Dermis blood vessel endothelial cell (primary cell): ENCODE measurements at regions not wholly inside any gene's neighbourhood (a gene's known extent, or its start where the extent isn't known, plus 50 kb on each side); places are given as distances from the start of the nearest gene placed in this dataset.
"Not testable (repeated sequence)": the region's sequence is repeated elsewhere in the genome, so short reads cannot be mapped to it uniquely, and the experiment has no call there.

Experiments used
- DNase-seq: peaks from one replicate; pipeline ENCODE4 v3.0.0; 2010

DNA sequence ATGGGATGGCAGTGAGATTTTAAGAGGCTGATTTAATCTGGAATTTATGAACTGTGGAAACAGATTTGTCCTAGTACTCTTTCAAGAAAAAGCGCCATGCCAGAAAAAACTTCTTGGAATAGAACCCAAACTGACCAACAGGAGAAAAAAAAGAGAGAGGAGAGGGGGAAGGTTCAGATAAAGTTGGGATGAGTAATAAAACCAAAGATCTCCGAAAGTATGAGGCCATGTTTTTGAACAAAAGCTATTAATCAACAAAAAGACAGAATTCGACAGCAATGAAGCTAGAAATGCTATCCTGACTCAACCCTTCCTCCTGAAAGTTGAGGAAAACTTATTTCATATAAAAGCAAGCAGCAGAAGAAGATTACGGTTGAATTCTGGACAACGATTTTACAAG lies 135.5 kb downstream of the CEMIP2 start:
- no peak for DNase-seq

- DNase-seq: peak; percentile 78
Measured at GRCh38 chr9:71630377-71630995, 137.8 kb downstream of the CEMIP2 start.

DNA sequence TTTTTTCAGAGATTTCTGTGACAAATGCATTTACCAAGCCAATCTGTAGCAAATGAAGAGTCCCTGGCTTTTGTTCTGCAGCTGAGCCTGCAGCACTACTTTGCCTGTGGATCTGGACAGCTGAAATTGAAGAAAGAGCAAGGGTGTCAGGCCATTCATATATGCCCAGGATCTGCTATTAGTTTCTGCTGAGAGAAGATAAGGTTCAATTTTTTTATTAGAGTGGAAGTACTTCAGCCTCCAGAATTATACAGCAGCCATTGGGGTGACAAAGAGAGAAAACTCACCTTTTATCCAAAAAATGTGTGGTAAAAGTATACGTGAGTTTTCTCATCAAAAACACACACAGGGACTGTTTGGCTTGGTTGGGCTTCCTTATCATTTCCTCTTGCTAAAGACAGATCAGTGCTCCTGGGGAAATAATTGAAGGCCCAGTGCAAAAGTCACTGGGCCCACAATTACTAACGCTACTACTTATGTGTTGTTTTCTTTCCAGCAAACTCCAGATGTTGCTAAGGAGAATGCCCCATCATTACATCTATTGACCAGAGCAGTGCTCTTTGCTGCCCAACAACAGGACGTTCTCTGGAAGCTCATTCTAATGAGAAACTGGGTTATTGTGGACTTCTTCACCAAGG lies 138.6 kb downstream of the CEMIP2 start:
- peak; percentile 37 for DNase-seq

- DNase-seq: peak; percentile 11
Measured at GRCh38 chr9:71628247-71628646, 140.1 kb downstream of the CEMIP2 start.

- DNase-seq: no peak
Measured at GRCh38 chr9:71627537-71627936, 140.8 kb downstream of the CEMIP2 start.

GRCh38 chr9:71626395-71626794 lies 141.9 kb downstream of the CEMIP2 start:
- DNase-seq: no peak

DNA sequence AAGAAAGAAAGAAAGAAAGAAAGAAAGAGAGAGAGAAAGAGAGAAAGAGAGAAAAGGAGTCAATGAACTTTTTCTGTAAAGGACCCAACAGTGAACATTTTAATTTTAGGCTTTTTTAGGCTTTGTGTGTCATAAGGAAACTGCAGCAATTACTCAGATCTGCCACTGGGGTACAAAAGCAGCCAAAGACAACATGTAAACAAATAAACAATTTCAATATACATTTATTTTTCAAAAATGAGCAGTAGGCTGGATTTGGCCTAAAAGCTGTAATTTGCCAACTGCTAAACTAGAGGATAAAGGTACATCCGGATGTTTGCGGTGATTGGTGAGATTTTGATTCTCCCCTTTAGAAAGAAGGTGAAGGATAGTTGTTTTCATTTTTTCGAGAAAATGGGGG lies 143.6 kb downstream of the CEMIP2 start:
- DNase-seq: no peak

- DNase-seq: no peak
Measured at GRCh38 chr9:71620746-71621145, 147.6 kb downstream of the CEMIP2 start.

- DNase-seq: no peak
Measured at GRCh38 chr9:71620331-71620730, 148.0 kb downstream of the CEMIP2 start.

DNA sequence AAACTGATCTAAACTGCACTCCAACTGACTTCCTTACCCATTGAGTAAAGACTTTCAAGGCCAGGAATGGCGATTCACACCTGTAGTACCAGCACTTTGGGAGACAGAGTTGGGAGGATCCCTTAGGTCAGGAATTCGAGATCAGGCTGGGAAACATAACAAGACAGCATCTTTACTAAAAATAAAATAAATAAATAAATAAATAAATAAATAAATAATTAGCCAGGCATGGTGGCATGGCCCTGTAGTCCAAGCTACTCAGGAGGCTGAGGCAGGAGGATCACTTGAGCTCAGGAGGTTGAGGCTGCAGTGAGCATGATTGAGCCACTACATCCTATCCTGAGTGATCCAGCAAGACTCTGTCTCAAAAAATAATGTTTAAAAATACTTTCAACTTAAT lies 148.4 kb downstream of the CEMIP2 start:
- DNase-seq: no peak

- no peak for DNase-seq
Measured at GRCh38 chr9:71614409-71615010, 153.8 kb downstream of the CEMIP2 start.

GRCh38 chr9:71612889-71613288 lies 155.4 kb downstream of the CEMIP2 start:
- DNase-seq: no peak

- DNase-seq: no peak
Measured at GRCh38 chr9:71609448-71609830, 158.9 kb downstream of the CEMIP2 start.

DNA sequence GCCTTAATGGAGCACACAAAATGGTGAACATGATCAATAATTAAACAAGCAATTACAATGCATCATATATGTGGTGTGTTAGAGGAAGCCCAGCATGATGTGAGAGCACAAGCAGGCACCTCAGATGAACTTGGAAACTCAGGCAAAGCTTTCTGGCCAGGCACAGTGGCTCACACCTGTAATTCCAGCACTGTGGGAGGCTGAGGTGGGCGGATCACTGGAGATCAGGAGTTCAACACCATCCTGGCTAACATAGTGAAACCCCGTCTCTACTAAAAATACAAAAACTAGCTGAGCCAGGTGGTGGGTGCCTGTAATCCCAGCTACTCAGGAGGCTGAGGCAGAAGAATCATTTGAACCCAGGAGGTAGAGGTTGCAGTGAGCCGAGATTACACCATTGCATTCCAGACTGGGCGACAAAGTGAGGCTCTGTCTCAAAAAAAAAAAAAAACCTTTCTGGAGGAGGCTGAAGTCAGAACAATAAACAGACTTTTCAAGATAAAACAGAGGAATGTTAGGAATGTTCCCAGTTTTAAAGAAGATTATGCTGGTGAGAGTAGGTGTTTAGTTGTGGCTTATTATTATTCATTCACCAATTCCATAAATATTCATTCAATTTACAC lies 159.4 kb downstream of the CEMIP2 start:
- peak; percentile 24 for DNase-seq

- no peak for DNase-seq
Measured at GRCh38 chr9:71608021-71608420, 160.3 kb downstream of the CEMIP2 start.

DNA sequence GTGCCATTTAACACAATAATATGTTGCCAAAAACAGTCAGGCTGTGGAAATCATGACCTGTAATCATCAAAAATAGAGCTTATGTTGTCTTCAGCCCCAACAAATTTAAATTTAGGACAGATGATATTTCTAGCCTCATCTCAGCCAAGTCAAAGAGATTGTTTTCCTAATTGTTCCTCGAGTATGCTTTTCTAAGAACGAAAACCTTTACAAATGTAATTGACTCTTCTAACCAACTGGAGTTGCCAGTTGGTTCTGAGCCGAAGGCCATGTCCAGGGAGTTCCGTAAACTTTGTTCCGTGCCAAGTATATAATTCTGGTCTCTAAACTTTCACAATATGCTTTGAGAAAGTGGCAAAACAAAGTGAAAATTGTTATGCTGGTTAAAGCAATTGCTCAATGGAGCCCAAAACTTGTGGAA lies 160.8 kb downstream of the CEMIP2 start:
- DNase-seq: no peak

- peak; percentile 80 for DNase-seq
Measured at GRCh38 chr9:71604197-71605063, 163.9 kb downstream of the CEMIP2 start.

DNA sequence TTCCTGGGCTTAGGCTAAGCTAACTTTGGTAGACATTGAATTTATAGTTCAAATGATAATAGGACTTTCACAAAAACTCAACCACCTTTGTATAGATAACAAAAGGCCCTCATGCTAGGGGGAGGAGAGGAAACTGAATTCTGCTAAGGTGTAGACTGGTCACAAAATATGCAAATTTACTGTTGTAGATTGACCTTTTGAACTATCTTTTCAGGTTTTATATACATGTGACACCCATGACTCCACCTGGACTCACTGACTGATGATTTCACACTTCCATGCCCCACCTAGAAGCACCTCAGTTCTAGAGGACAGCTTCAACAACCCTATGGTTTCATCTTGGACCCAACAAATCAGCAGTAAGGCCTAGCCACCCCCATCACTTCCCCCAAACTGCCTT lies 165.7 kb downstream of the CEMIP2 start:
- DNase-seq: no peak

GRCh38 chr9:71595762-71596161 lies 172.6 kb downstream of the CEMIP2 start:
- not testable (repeated sequence) for DNase-seq

DNA sequence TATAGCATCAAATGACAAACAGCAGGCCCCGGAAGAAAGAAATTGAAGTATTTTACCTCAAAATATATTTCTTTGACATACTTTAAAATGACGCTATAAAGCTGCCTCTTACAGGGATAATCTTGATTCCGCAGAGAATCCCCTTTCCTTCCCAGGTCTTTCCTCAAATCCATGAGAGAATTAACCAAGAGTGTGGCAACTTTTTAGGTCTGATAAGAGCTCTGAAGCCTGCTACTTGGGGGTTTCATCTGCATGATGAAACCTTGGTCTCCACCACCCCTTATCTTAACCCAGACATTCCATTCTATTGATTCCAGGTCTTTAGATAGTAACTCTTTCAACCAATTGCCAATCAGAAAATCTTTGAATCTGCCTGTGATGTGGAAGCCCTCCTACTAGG lies 173.8 kb downstream of the CEMIP2 start:
- DNase-seq: no peak

- no peak for DNase-seq
Measured at GRCh38 chr9:71592400-71592799, 175.9 kb downstream of the CEMIP2 start.

GRCh38 chr9:71590362-71590761 lies 178.0 kb downstream of the CEMIP2 start:
- DNase-seq: no peak

GRCh38 chr9:71589612-71590011 lies 178.7 kb downstream of the CEMIP2 start:
- DNase-seq: no peak
